HG02763 (cell line): ENCODE measurements at regions not wholly inside any gene's neighbourhood (a gene's known extent, or its start where the extent isn't known, plus 50 kb on each side); places are given as distances from the start of the nearest gene placed in this dataset.

ENCODE experiments used
- ATAC-seq: cut with Tn5 transposase; IDR thresholded peaks from one replicate; pipeline ENCODE4 v1.9.1; 2021; ENCODE audit warnings: mild to moderate bottlenecking, moderate library complexity; ENCODE audit not compliant: unreplicated experiment

DNA sequence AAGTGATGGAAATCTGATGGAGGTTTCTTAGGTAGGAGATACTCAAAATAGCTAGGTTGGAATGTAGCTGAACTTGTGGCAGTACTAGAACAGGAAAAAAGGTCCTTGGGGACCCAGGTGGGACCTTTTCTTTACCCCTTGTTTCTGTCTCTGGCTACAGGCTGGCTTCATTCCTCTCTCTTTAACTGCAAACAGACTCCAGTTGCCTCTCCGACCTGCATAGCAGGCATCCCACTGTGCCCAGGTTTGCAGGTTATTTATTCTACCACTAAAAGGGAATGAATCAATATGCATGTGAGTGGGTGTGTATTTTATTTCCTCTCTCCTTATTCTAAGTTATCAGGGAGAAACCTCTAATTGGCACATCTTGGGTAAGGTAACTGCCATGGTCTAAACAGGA, 758.1 kb downstream of the MED13L start:
- no peak for ATAC-seq

DNA sequence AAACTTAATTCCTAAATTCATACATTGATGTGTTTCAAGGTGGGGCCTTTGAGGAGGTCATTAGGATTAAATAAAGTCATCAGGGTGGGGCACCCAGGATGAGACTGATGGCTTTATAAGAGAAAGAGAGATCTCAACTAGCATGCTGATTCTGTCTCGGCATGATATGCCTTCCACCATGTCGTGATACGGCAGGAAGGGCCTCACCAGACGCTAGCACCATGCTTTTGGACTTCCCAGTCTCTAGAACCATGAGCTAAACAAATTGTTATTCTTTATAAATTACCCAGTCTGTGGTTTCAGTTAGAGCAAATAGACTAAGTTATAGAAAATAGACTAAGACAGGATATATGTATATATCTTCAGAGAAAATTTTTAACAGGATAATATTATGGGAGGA, 759.6 kb downstream of the MED13L start:
- no peak for ATAC-seq

DNA sequence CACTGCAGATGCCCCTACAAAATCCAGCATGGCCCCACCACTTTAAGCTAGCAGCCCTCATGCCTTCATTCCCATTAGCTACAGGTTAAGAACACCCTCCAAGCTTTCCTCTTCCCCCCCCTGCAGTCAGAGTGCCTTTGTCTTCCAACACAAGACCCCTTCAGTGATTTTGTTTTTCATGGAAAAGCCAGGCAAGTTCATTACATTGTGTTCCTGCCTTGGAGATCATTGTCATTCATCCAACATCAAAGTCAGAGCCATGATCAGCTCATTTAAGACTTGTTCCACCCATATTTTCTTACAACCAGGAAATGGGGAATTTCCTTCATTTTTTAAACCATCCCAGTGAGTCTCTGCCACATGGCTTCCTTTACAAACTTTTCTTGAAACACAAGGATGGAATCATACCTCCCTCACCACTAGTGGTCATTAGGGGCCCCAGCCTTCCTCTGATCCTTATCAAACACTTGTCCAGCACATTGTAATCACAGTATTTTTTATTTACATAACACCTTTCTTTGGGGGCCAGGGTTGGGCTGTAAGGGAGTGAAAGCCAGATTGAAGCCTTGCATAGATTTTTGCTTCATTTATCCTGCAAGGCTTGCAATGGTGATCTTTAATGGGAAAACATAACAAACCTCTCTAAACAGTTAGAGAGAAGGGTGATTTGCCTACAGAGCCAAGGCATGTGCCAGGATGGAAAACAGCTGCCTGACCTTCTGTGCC, 765.3 kb downstream of the MED13L start:
- no peak for ATAC-seq

DNA sequence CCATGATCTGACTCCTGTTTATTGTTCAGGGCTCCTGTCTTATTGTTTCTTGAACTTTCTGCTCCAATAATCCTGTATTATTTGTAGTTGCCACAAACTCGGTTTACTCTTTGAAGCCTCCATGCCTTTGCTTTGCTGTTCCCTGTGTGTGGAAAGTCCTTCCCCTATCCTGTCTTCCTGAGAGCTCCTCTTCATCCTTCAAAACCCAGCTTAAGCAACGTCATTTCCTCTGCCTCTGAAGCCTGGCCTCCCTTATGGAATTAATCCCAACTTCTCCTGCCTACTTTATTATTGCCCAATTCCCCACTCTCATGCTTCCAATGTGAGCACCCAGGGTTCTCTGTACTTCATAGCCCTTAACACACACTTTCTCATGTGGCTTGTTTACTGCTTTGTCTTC, 766.2 kb downstream of the MED13L start:
- no peak for ATAC-seq

DNA sequence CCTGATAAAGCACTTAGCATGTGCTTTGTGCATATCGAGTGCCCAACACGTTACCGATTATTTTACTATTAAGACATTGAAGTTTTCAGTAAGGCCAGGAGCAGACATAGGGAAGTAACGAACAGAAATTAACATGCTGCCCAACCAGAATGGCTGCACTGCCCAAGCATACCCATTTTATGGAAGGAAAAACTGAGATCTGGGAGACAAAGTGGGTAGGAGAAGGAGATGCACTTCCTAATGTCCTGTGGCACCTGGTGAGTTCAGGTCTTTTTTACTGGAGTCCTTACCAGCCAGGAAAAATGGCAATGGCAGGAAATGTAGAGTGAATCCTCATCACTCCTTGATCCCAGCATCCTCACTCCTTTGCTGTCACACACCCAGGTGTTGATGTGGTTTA, 768.5 kb downstream of the MED13L start:
- ATAC-seq, result no peak

DNA sequence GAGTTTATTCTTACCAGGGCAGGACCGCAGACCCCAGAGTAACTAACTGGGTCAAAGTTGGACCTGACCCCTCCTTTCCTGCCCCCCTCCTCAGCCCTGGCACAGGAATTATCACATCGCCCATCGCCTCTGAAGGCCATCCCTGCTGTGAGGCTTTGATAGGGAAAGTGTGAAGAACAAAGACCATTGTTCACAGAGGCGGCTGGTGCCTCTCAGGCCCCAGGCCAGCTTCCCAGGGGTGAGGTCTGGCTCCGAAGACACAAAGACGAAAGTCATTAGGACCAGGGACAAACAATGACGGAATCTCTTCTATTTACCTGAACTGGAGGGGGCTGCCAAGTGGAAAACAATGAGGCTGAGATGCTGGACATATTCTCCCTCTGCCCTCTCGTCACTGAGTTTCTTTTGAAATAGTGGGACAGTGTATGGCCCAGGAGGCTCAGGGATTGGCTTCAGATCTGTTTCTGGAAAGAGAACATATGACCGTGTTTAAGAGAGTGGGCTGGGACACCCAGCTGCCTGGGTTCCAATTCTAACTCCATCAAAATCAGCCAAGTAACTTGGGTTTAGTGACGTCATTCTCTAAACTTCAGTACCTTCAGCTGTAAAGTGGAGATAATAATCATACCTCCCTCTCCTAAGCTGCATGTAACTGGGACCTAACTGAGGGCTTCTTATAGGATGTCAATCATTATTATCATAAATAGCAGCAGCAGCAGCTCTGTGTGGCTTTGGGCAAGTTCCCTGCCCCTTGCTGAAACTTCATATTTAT, 769.4 kb downstream of the MED13L start:
- no peak for ATAC-seq

DNA sequence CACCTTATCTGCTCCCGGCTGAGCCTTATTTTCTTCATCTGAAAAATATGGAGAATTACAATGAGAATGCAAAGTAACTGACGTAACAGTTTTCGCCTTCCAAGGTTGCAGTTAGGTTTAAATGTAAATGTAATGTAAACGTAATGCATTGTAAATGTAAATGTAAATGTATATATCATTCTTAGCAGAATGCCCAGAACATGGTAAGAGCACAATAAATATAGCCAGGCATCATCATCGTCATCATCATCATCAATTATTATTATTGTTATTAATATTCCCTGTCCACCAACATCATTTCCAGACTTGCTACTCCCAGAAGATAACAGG, 770.0 kb downstream of the MED13L start:
- ATAC-seq, result no peak

DNA sequence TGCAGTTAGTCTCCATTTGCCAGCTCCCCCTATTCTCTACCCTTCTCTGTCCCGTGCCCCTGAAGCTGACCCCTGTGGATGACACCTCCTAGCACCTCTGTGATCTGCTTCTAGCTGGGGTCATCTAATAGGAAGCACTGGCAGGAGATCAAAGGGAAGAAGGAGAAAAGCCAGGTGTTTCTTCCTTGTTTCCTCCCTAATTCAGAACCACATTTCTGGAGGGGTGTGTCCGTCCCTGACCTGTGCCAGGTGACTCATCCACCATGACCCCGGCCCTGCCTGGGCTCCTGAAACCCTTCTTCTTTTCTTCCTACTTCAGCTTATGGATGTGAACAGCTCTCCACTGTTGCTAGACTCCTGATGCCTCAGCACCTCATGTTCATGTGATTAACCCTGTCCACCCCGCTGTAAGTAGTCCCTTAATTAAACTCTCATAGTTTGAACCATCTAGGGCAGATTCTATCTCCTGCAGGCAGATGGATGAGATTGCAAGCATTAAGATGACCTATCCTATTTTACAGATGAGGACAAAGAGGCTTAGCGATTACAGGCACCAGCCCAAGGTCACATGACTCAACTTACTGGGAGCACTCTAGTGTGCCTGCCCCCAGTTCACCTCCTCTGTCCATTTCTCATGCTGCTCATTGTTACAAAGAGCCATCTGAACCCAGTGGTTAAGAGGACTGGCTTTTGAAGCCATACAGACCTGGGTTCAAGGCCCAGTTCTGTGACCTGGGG, 770.5 kb downstream of the MED13L start:
- ATAC-seq, result no peak

DNA sequence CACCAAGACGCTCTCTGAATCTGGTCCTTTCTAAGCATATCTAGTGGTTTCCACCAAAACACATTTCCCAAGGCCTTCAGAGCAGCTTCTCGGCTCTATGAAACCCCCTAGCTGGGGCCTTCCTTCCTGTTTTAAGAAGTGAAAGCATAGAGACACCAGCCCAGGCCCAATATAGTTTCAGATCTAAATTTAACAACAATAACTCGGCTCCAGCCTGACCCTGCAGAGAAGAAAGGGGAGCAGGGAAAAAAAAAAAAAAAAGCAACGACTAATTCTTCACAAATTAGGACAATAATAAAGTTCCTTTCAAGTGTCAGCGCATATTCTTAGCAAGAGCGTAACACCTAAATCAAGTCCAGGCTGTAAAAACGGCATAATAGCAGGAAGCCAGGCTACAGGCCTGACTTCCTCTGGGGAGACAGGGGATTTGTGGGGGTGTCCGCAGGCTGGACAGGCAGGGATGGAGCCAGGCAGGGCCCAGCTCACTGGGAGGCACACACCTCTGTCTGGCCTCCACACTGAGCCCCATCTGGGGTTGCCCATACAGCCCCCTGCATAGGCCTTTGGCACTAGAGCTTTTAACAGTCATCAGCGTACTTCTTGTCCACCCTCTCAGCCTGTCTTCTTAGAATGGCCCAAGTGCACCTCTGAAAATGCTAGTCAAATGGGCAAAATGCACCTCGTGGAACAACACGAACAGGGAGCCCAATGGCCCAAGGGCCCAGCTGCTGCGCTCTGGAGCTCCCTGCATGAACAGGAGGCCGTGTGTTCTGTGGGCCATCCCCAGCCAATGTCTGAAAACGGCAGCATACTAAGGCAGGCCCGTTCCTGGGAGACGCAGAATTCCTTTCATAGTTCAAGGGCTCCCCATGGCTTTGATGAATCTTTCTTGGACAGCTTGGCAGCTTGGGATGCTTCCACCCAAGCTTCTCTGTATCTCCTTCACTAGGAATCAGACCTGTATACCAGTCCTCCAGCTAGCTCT, 772.9 kb downstream of the MED13L start:
- no peak for ATAC-seq

DNA sequence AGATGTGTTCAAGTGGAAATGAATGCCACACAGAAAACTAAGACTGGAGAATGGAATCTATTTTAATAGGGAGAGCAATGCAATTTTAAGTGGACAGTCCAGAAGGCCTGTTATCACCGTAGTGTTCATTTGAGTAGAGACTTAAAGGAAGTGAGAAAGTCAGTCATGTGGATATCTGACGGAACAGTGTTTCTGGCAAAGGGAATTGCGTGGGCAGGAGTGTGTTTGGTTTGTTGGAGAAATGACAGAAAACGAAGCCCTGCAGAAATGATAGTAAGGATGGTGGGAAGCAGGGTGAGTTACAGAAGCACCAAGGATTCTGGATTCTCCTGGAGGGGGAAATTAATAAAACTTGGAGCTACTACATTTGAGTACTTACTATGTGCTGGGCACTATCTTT, 776.6 kb downstream of the MED13L start:
- ATAC-seq, result no peak

DNA sequence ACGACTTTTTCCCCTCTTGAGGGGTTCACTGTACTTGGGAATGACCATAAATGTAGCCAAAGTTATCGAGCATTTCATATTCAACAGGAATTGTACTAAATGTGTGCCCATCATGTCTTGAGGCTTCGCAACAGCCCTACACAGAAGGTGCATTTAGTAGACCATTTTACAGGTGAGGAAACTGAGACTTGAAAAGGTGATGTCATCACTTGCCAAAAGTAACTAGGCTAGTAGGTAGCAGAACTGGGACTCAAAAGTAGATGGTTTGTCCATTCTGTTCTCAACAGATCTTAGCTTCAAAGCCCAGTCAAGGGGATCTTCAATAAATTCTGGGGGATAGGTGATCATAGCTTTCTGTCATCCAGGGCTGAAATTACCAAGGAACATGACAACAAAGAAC, 782.2 kb downstream of the MED13L start:
- ATAC-seq, result no peak

DNA sequence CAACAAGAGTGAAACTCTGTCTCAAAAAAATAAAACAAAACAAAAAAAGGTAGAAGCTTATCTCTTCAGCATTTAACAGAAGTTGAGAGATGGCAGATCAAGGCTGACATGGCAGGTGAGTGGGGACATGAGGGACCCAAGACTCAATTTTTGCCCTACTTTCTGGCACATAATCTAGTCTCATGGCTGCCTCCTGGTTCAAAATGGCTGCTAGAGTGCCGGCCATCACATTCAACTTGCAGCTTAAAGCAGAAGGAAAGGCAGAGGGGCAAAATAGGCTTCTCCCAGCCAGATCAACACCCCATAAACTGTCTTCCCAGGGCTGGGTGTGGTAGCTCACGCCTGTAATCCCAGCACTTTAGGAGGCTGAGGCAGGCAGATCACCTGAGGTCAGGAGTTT, 784.9 kb downstream of the MED13L start:
- ATAC-seq, result no peak

DNA sequence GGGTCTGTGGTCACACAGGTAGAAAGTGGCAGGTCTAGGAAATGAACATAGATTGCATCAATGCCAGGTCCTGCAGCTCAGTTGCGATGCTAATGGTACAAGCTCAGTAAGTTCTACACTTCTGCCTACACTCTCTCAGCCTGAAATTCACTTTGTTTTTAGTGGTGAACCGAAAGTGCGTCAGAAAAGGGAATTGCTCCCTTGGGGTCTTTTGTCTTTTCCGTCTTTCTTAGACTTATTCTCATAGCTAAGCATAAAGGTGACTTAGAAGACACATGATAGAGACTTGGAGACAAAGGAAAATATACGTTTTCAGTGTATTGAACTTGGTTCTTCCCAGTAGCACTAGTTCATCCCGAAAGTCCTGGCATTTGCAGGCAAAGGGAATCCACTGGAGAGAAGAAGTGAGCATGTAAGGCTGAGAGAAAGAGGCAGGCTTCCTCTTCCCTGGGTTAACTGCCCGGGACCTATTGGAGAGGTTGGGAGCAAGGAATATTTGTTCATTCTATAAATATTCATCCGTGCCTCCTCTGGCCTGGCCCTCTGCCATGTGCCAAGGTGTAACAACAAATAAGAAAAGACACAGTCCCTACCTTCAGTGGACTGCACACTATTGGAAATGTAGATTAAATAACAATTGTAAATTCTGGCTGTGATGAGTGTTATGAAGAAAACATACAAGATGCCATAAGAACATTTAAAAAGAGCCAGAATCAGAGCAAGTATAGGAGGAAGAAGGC, 785.8 kb downstream of the MED13L start:
- ATAC-seq, result no peak

DNA sequence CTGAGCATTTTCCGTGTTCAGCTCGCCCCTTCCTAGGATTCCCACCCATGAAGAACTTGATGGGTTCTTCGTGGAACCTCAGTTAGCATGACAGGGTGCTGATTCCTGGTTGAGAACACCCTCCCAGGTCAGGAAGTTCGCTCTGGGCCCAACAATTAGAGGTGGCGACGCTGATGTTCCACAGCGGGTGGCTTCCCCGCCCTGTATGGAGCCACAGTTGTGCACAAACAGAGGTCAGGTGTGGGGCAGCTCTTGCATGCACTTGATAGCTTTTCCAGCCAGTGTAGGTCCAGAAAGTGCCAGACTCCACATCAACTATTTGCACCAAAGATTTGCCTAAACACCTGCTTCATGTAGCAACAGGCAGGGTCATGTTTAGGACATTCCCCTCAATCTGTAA, 788.2 kb downstream of the MED13L start:
- ATAC-seq, result no peak

DNA sequence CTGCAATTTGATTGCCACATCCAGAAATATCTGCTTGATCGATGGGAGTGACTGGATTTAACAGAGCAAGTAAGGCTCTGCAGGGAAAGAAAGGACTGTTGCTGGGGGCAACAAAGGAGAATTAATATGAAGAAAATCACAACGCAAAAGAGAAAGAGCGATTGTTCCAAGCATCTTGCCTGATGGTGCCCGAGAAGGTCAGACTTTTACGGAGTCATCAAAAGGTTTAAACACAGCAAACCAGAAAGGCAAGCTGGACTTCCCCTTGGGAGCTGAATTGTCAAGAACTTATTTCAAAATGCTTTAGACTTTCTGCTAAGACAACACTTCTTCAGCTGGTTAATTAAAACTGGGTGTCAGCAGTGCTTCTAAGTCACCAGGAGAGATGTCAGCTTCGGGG, 791.5 kb downstream of the MED13L start:
- ATAC-seq, result no peak

DNA sequence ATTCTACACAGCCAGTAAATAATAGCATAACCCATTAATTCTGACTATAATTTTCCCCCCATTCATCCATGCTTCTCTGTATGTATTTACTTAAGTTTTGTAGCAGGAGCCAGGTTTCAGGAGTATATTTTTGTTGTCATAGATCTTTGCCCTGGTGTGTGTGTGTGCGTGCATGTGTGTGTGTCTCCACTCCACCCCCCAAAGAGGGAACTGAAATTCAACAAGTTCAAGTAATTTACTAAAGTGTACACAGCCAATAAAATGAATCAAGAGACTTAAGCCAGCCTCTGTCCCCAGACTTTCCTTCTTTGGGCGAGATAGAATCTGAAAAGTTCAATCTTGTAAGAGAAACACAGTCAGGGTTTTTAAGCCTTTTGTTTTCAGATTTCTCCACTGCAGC, 792.0 kb downstream of the MED13L start:
- no peak for ATAC-seq

DNA sequence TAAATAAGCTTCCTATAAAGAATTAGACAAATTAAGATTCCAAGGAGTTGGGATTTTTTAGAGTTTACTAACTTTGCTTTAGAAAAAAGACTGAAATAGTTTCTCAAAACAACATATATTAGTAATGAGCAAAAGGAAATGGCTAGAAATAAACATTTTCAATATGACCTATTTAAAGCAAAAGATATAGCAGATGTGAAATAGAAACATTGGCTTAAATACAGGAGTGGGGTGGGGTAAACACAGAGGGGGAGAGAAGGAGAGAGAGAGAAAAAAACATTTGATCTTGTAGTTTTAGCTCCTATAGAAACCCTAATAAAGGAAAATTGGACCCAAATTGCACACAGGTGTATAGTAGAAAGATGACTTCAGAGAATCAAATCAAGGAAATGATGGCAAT, 794.5 kb downstream of the MED13L start:
- no peak for ATAC-seq

DNA sequence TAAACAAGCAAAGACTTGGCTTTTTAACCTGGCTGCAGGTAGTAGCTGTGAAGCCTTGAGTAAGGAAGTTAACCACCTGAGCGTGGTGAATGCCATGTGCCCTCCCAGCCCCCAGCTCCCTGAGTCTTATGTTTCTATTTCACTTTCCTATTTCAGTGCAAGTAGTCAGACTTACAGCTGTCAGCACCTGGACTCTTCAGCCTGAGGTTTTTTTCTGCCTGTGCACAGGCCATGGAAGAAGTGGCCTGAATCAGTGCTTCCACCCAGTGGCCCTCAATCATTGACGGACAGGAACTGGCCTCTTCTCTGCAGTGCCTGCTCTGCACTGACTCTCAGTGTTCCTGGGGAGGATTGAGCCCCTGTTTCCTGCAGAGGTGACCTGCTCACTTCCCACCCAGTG, 796.4 kb downstream of the MED13L start:
- peak; percentile 44 for ATAC-seq

DNA sequence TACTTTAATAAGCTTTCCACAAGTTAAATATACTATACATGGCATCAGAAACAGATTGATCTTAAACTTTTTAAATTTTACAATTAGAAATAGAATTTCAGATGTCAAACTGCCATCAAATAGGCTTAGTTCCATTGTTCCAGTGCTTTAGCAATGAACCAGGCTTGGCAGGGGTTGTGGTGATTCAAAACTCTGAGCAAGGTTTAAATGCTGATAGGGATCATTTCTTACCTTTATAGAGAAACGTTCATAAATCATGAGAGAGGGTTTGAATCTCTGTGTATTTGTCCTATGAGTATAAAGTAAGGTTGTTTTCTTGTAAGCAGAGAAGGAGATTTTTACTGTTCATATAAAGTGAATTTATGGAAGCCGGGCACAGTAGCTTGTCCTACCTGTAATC, 794.5 kb upstream of the TBX3 start:
- no peak for ATAC-seq
